ENCODE measurements at regions not wholly inside any gene's neighbourhood (a gene's known extent, or its start where the extent isn't known, plus 50 kb on each side); places are given as distances from the start of the nearest gene placed in this dataset.
A peak's percentile ranks its signal among the peaks of the same experiment; 100 is the strongest.

GRCh38 chr16:82357237-82357636, 187.2 kb upstream of the MPHOSPH6 start:
- no peak overlapping the region for H3K4me3 ChIP-seq (ENCODE audit: low read depth, low read length)
- H3K27me3 ChIP-seq (replicated peaks), result peaks cover 2% of the 10 kb centered on the region
- in situ Hi-C loops (cut with HindIII; ENCODE audit: low pct_ligation_motif_present, low sequenced_read_pairs), result no loop called here
- H3K36me3 ChIP-seq (replicated peaks), result no peaks in the 10 kb centered on the region
- no peak overlapping the region for H3K27ac ChIP-seq
- TF ChIP-seq, protein P1, sequence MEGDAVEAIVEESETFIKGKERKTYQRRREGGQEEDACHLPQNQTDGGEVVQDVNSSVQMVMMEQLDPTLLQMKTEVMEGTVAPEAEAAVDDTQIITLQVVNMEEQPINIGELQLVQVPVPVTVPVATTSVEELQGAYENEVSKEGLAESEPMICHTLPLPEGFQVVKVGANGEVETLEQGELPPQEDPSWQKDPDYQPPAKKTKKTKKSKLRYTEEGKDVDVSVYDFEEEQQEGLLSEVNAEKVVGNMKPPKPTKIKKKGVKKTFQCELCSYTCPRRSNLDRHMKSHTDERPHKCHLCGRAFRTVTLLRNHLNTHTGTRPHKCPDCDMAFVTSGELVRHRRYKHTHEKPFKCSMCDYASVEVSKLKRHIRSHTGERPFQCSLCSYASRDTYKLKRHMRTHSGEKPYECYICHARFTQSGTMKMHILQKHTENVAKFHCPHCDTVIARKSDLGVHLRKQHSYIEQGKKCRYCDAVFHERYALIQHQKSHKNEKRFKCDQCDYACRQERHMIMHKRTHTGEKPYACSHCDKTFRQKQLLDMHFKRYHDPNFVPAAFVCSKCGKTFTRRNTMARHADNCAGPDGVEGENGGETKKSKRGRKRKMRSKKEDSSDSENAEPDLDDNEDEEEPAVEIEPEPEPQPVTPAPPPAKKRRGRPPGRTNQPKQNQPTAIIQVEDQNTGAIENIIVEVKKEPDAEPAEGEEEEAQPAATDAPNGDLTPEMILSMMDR (IDR thresholded peaks at IDR 0.05; ENCODE audit: low read depth, low read length, missing control alignments), result no peak
- DNase-seq, result no peak

DNA sequence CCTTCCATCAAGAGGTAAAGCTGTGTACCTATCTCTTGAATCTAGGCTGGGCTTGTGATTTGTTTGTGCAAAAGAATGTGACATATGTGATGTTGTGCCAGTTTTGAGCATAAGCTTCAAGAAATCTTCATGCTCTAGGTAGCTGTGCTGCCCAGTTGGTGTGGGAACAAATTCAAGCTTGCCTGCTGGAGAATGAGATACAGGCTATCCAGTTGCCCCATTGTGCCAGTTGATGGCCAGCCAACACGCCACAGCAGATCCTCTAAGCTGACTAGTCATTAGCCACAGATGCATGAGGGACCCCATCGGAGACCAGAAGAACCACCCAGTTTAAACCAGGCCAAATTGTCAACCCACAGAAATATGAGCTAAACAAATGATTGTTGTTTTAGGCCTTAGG, 180.5 kb upstream of the MPHOSPH6 start:
- TF ChIP-seq, protein P1 (IDR thresholded peaks at IDR 0.05; ENCODE audit: low read depth, low read length, missing control alignments), result no peak
- Histone ChIP-seq H3K27ac (no peak overlapping the region), H3K27me3 (replicated peaks) (no peaks in the 10 kb centered on the region), H3K36me3 (replicated peaks) (no peaks in the 10 kb centered on the region), H3K4me3 (ENCODE audit: low read depth, low read length) (no peak overlapping the region)
- no peak for DNase-seq
- in situ Hi-C loops (cut with HindIII; ENCODE audit: low pct_ligation_motif_present, low sequenced_read_pairs), result no loop called here

DNA sequence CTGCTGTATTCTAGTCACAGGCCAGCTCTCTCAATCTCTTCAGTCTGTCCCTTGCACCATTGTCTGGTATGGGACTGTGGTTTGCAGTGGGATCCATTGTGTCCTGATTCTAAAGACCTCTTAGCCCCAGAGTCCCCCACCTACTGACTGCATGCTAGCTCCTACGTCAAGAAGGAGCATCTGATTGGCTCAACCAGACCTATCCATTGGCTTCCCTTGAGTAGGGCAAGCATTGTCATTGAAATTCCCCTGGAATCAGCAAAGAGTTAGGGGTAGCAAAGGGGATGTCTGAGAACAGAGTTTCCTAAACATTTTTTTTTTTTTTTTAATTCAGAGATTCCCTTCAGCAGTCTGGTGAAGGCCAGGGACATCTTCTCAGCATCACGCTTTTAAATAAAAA, 175.3 kb upstream of the MPHOSPH6 start:
- in situ Hi-C loops (cut with HindIII; ENCODE audit: low pct_ligation_motif_present, low sequenced_read_pairs), result no loop called here
- DNase-seq, result no peak
- Histone ChIP-seq H3K27ac (no peak overlapping the region), H3K4me3 (ENCODE audit: low read depth, low read length) (no peak overlapping the region), H3K27me3 (replicated peaks) (peaks cover 2% of the 10 kb centered on the region), H3K36me3 (replicated peaks) (no peaks in the 10 kb centered on the region)
- TF ChIP-seq, protein P1 (IDR thresholded peaks at IDR 0.05; ENCODE audit: low read depth, low read length, missing control alignments), result no peak

- in situ Hi-C loops (cut with HindIII; ENCODE audit: low pct_ligation_motif_present, low sequenced_read_pairs), result no loop called here
- Histone ChIP-seq H3K36me3 (replicated peaks) (no peaks in the 10 kb centered on the region), H3K27me3 (replicated peaks) (peaks cover 2% of the 10 kb centered on the region), H3K27ac (no peak overlapping the region), H3K4me3 (ENCODE audit: low read depth, low read length) (no peak overlapping the region)
- DNase-seq, result no peak
- TF ChIP-seq, protein P1 (IDR thresholded peaks at IDR 0.05; ENCODE audit: low read depth, low read length, missing control alignments), result peak; percentile 55
Observed at GRCh38 chr16:82344157-82344556, 174.1 kb upstream of the MPHOSPH6 start.

DNA sequence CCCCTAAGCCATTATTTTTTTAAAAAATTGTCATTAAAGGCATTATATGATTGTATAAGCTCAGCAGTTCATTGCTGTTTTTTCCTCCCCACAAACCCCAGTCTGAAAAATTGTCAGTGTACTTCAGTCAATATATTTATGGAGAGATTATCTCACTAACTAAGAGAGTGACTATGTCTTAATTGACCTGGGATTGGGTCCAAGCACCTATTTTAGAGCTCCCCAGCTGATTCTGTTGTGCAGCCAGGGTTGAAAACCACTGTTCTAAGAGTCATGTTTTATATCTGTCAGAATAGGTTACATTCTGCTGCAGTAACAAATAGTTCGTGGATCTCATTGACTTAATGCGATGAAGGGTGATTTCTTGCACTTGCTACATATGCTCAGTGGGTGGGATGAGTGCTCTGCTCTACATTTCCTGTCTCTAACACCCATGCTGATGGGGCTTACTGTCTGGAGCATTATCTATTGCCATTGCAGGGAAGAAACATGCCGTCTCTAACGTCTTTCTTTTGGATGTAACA, 171.2 kb upstream of the MPHOSPH6 start:
- no peak overlapping the region for H3K27ac ChIP-seq
- in situ Hi-C loops (cut with HindIII; ENCODE audit: low pct_ligation_motif_present, low sequenced_read_pairs), result no loop called here
- DNase-seq, result no peak

More for the DNA sequence above, 171.2 kb upstream of the MPHOSPH6 start:
- Histone ChIP-seq H3K36me3 (replicated peaks) (no peaks in the 10 kb centered on the region), H3K4me3 (ENCODE audit: low read depth, low read length) (no peak overlapping the region), H3K27me3 (replicated peaks) (peaks cover 2% of the 10 kb centered on the region)
- TF ChIP-seq, protein P1 (IDR thresholded peaks at IDR 0.05; ENCODE audit: low read depth, low read length, missing control alignments), result no peak
